Lower leg skin (tissue), 4 donors: ENCODE measurements at regions not wholly inside any gene's neighbourhood (a gene's known extent, or its start where the extent isn't known, plus 50 kb on each side); places are given as distances from the start of the nearest gene placed in this dataset.

Source experiments
- DNase-seq, 2 donors: peaks; one replicate each; pipeline ENCODE4 v3.0.0-alpha.2; 2019; ENCODE audit warnings: low spot score in 2 of 2
- H3K4me3 ChIP-seq: fragments of 200-600 bp; sonication (generic); 2 replicates; pipeline ENCODE4 v1.5.1; 2017; ENCODE audit warnings: mild to moderate bottlenecking, low read depth; ENCODE audit not compliant: poor library complexity, severe bottlenecking
- CTCF ChIP-seq, 3 donors: fragments of 450-650 bp; IDR thresholded peaks; one replicate each; pipeline ENCODE4 v1.5.1; 2016; ENCODE audit warnings: antibody characterized with exemption in 3 of 3, mild to moderate bottlenecking in 3 of 3, moderate library complexity in 2 of 3
- POLR2A ChIP-seq, 2 donors: fragments of 450-650 bp; IDR thresholded peaks; one replicate each; pipeline ENCODE4 v1.6.1; 2016 to 2017; ENCODE audit warnings: antibody characterized with exemption in 2 of 2, mild to moderate bottlenecking in 1 of 2, moderate library complexity in 1 of 2
- WGBS, 2 donors: methylation state at CpG; one replicate each; pipeline ENCODE4 v1.1.5; 2018; 5-methylcytosine and 5-hydroxymethylcytosine counted together
- intact Hi-C: fragments of 100-400 bp; cut with DNase I; formaldehyde crosslinking; loops from one replicate; pipeline ENCODE4 v1.15.0; 2023; ENCODE audit warnings: low total_unique reads

- TF ChIP-seq POLR2A (IDR thresholded peaks at IDR 0.05) (no peak), CTCF (IDR thresholded peaks at IDR 0.05) (no peak)
- intact Hi-C loops: no loop called here
- no peak for DNase-seq
- 68 to 78% methylated on average over 4 of the region's 4 CpGs for WGBS, 2 donors
- no peak overlapping the region for H3K4me3 ChIP-seq
Observed at GRCh38 chr16:9526791-9527190, 435.3 kb downstream of the HAPSTR1 start.

- WGBS, 2 donors: 33 to 40% methylated on average over 2 of the region's 2 CpGs
- intact Hi-C loops: no loop called here
- no peak for DNase-seq
- TF ChIP-seq POLR2A (IDR thresholded peaks at IDR 0.05) (no peak), CTCF (IDR thresholded peaks at IDR 0.05) (no peak)
- no peak overlapping the region for H3K4me3 ChIP-seq
Observed at GRCh38 chr16:9527976-9528375, 436.5 kb downstream of the HAPSTR1 start.

GRCh38 chr16:9528511-9529079 is 437.2 kb downstream of the HAPSTR1 start:
- intact Hi-C loops: no loop called here
- 45 to 56% methylated on average over 9 of the region's 9 CpGs for WGBS, 2 donors
- no peak overlapping the region for H3K4me3 ChIP-seq
- TF ChIP-seq POLR2A (IDR thresholded peaks at IDR 0.05): no peak
- TF ChIP-seq CTCF (IDR thresholded peaks at IDR 0.05): no peak
- DNase-seq: no peak

GRCh38 chr16:9533042-9533441 is 441.6 kb downstream of the HAPSTR1 start:
- intact Hi-C loops: loop anchor here (5.0 kb wide), 1 partner anchor 409 kb away; no protein-coding TSS in a partner anchor
- H3K4me3 ChIP-seq: no peak overlapping the region
- WGBS, 2 donors: 65 to 68% methylated on average over 3 of the region's 3 CpGs
- no peak for DNase-seq
- TF ChIP-seq CTCF (IDR thresholded peaks at IDR 0.05) (no peak), POLR2A (IDR thresholded peaks at IDR 0.05) (no peak)

- no peak overlapping the region for H3K4me3 ChIP-seq
- WGBS, 2 donors: 48 to 51% methylated on average over 3 of the region's 3 CpGs
- no peak for TF ChIP-seq CTCF (IDR thresholded peaks at IDR 0.05)
- no peak for TF ChIP-seq POLR2A (IDR thresholded peaks at IDR 0.05)
- intact Hi-C loops: loop anchor here (5.0 kb wide), 1 partner anchor 408 kb away; no protein-coding TSS in a partner anchor
- DNase-seq: no peak
Observed at GRCh38 chr16:9534759-9535158, 443.3 kb downstream of the HAPSTR1 start.

GRCh38 chr16:9536905-9537304 is 445.5 kb downstream of the HAPSTR1 start:
- WGBS, 2 donors: 86 to 95% methylated on average over 3 of the region's 3 CpGs
- intact Hi-C loops: no loop called here
- DNase-seq: no peak
- H3K4me3 ChIP-seq: no peak overlapping the region
- TF ChIP-seq POLR2A (IDR thresholded peaks at IDR 0.05): no peak
- no peak for TF ChIP-seq CTCF (IDR thresholded peaks at IDR 0.05)
